H9 (cell line): ENCODE measurements at regions not wholly inside any gene's neighbourhood (a gene's known extent, or its start where the extent isn't known, plus 50 kb on each side); places are given as distances from the start of the nearest gene placed in this dataset.

Experiments used
- DNase-seq: peaks from one replicate; pipeline ENCODE4 v3.0.0-alpha.2; 2017
- H2AFZ ChIP-seq: one replicate; pipeline ENCODE4 v1.6.1; 2013; ENCODE audit warnings: mild to moderate bottlenecking, low read length, control low read depth, moderate library complexity
- H2AK5ac ChIP-seq: 2 replicates; pipeline ENCODE4 v1.6.1; 2013; ENCODE audit warnings: low read length, control low read depth, mixed read lengths; ENCODE audit not compliant: insufficient read length
- H2BK120ac ChIP-seq: one replicate; pipeline ENCODE4 v1.6.1; 2013; ENCODE audit warnings: low read depth, mild to moderate bottlenecking, low read length, control low read depth, inconsistent platforms; ENCODE audit not compliant: poor library complexity, severe bottlenecking
- H2BK12ac ChIP-seq: 2 replicates; pipeline ENCODE4 v1.6.1; 2013; ENCODE audit warnings: low read length, control low read depth, mixed read lengths, low read depth; ENCODE audit not compliant: insufficient read length
- H2BK15ac ChIP-seq: 2 replicates; pipeline ENCODE4 v1.6.1; 2013; ENCODE audit warnings: low read depth, low read length, control low read depth
- H2BK20ac ChIP-seq: one replicate; pipeline ENCODE4 v1.6.1; 2013; ENCODE audit warnings: low read depth, mild to moderate bottlenecking, low read length, control low read depth, inconsistent platforms; ENCODE audit not compliant: poor library complexity, severe bottlenecking
- H2BK5ac ChIP-seq: 2 replicates; pipeline ENCODE4 v1.6.1; 2013; ENCODE audit warnings: low read length, control low read depth, mixed read lengths; ENCODE audit not compliant: insufficient read length
- H3K14ac ChIP-seq: 2 replicates; pipeline ENCODE4 v1.6.1; 2013; ENCODE audit warnings: low read length, control low read depth; ENCODE audit not compliant: insufficient read depth
- H3K18ac ChIP-seq: 2 replicates; pipeline ENCODE4 v1.6.1; 2013; ENCODE audit warnings: low read depth, mild to moderate bottlenecking, mixed read lengths, low read length, control low read depth; ENCODE audit not compliant: insufficient read length
- H3K23ac ChIP-seq: 2 replicates; pipeline ENCODE4 v1.6.1; 2013; ENCODE audit warnings: low read length, control low read depth, mixed read lengths, low read depth; ENCODE audit not compliant: insufficient read length
- H3K23me2 ChIP-seq: 2 replicates; pipeline ENCODE4 v1.6.1; 2013; ENCODE audit warnings: low read depth, mild to moderate bottlenecking, mixed read lengths, low read length, control low read depth; ENCODE audit not compliant: insufficient read length, poor library complexity, severe bottlenecking
- H3K27ac ChIP-seq: 2 replicates; pipeline ENCODE4 v1.5.1; 2013; ENCODE audit warnings: low read length, control low read depth, mixed read lengths, low read depth; ENCODE audit not compliant: insufficient read length
- H3K27me3 ChIP-seq: 2 replicates; pipeline ENCODE4 v1.6.1; 2013; ENCODE audit warnings: low read length, control low read depth, inconsistent platforms; ENCODE audit not compliant: insufficient read depth
- H3K4ac ChIP-seq: 2 replicates; pipeline ENCODE4 v1.6.1; 2013; ENCODE audit warnings: low read depth, mild to moderate bottlenecking, control low read depth, inconsistent platforms, low read length, moderate library complexity
- H3K4me1 ChIP-seq: 2 replicates; pipeline ENCODE4 v1.6.1; 2013; ENCODE audit warnings: low read length, control low read depth, inconsistent platforms; ENCODE audit not compliant: insufficient read depth
- H3K4me2 ChIP-seq: 2 replicates; pipeline ENCODE4 v1.6.1; 2013; ENCODE audit warnings: low read length, control low read depth, mixed read lengths; ENCODE audit not compliant: insufficient read length, insufficient read depth
- H3K56ac ChIP-seq: 2 replicates; pipeline ENCODE4 v1.6.1; 2013; ENCODE audit warnings: low read depth, mild to moderate bottlenecking, mixed read lengths, low read length, control low read depth; ENCODE audit not compliant: insufficient read length
- H3K79me1 ChIP-seq: 2 replicates; pipeline ENCODE4 v1.6.1; 2013; ENCODE audit warnings: low read depth, mild to moderate bottlenecking, moderate library complexity, low read length, control low read depth, inconsistent platforms; ENCODE audit not compliant: insufficient read depth, poor library complexity, severe bottlenecking
- H3K79me2 ChIP-seq: 2 replicates; pipeline ENCODE4 v1.6.1; 2013; ENCODE audit warnings: low read length, control low read depth, inconsistent platforms; ENCODE audit not compliant: insufficient read depth
- H3K9ac ChIP-seq: 2 replicates; pipeline ENCODE4 v1.6.1; 2013; ENCODE audit warnings: low read length, control low read depth, mixed read lengths; ENCODE audit not compliant: insufficient read length; ENCODE audit errors: extremely low read depth
- H3K9me3 ChIP-seq: one replicate; pipeline ENCODE4 v1.6.1; 2013; ENCODE audit warnings: low read depth, low read length, inconsistent platforms; ENCODE audit not compliant: control insufficient read depth
- H3T11ph ChIP-seq: one replicate; pipeline ENCODE4 v1.6.1; 2013; ENCODE audit warnings: mild to moderate bottlenecking, low read length, control low read depth, inconsistent platforms
- H4K20me1 ChIP-seq: one replicate; pipeline ENCODE4 v1.6.1; 2013; ENCODE audit not compliant: control insufficient read depth, insufficient read length, insufficient read depth
- H4K5ac ChIP-seq: 2 replicates; pipeline ENCODE4 v1.6.1; 2013; ENCODE audit warnings: low read depth, mild to moderate bottlenecking, mixed read lengths, low read length, control low read depth; ENCODE audit not compliant: insufficient read length
- H4K8ac ChIP-seq: replicated peaks from 2 replicates; pipeline ENCODE4 v1.6.1; 2013; ENCODE audit warnings: low read length, control low read depth, mixed read lengths, low read depth; ENCODE audit not compliant: insufficient read length
- H4K91ac ChIP-seq: 2 replicates; pipeline ENCODE4 v1.6.1; 2013; ENCODE audit warnings: low read depth, mild to moderate bottlenecking, moderate library complexity, mixed read lengths, low read length, control low read depth; ENCODE audit not compliant: insufficient read length
- H3K27ac Mint-ChIP-seq, 3 experiments: 2 replicates in 2 of 3; 3 replicates in 1 of 3; pipeline ENCODE4 v1.8.0; 2020 to 2021; ENCODE audit warnings: mixed read lengths in 3 of 3, mild to moderate bottlenecking in 1 of 3, moderate library complexity in 1 of 3
- H3K27me3 Mint-ChIP-seq: 2 replicates; pipeline ENCODE4 v1.8.0; 2021; ENCODE audit warnings: low read depth, mild to moderate bottlenecking, moderate library complexity, mixed read lengths
- H3K36me3 Mint-ChIP-seq, 3 experiments: 2 replicates in 2 of 3; 3 replicates in 1 of 3; pipeline ENCODE4 v1.8.0; 2020 to 2021; ENCODE audit warnings: low read depth in 3 of 3, mixed read lengths in 3 of 3; ENCODE audit not compliant: insufficient read depth in 1 of 3
- H3K4me1 Mint-ChIP-seq, 2 experiments: 2 replicates each; pipeline ENCODE4 v1.8.0; 2020; ENCODE audit warnings: mixed read lengths in 2 of 2
- H3K4me3 Mint-ChIP-seq, 2 experiments: 2 replicates in 1 of 2; 3 replicates in 1 of 2; pipeline ENCODE4 v1.8.0; 2020 to 2021; ENCODE audit warnings: mild to moderate bottlenecking in 2 of 2, mixed read lengths in 2 of 2, moderate library complexity in 1 of 2
- H3K9me3 Mint-ChIP-seq, 2 experiments: 2 replicates in 1 of 2; 3 replicates in 1 of 2; pipeline ENCODE4 v1.8.0; 2020; ENCODE audit warnings: mild to moderate bottlenecking in 2 of 2, mixed read lengths in 2 of 2, moderate library complexity in 1 of 2
- CTCF ChIP-seq: fragments of 200-600 bp; sonication (generic); conservative IDR thresholded peaks from 3 replicates; pipeline ENCODE4 v1.8.0; 2021; ENCODE audit warnings: antibody characterized with exemption, mild to moderate bottlenecking
- WGBS: extraction: QIAGEN DNeasy Blood & Tissue Kit; methylation state at CpG from one replicate; pipeline ENCODE4 v1.1.7; 2013; ENCODE audit warnings: missing lambda C conversion rate, low lambda C conversion rate, mixed read lengths; ENCODE audit not compliant: insufficient read length; ENCODE audit errors: extremely low coverage; 5-methylcytosine and 5-hydroxymethylcytosine counted together

DNA sequence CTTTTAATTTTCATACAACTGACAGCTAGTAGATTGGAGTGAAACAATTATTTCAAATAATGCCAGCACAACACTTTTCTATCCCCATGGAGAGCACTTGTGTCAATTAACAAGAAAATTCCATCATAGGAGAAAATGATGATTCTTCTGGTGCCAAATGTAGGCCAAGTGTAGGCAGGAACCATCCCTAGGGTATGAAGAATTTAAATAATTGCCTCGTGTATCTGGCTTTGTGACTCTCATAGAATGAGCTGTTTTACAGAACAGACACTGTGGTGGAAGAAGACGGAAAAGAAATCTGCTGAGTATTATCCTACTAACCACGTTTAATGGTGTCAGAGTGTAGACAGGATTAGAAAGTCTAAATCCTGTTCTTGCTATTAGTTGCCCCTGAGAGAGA is 1542.2 kb downstream of the LRRC4C start:
- Histone ChIP-seq H2BK15ac (no peak overlapping the region), H3T11ph (no peak overlapping the region), H3K4me1 (no peaks in the 10 kb centered on the region), H2AFZ (no peak overlapping the region), H3K4ac (no peak overlapping the region), H3K79me1 (no peaks in the 10 kb centered on the region), H3K27me3 (no peaks in the 10 kb centered on the region), H3K27ac (no peak overlapping the region), H2BK12ac (no peak overlapping the region), H3K23ac (no peak overlapping the region), H2BK20ac (no peak overlapping the region), H4K20me1 (no peaks in the 10 kb centered on the region), H3K9ac (no peak overlapping the region), H3K79me2 (no peaks in the 10 kb centered on the region), H3K18ac (no peak overlapping the region), H4K91ac (no peak overlapping the region), H3K9me3 (no peaks in the 10 kb centered on the region), H3K14ac (no peak overlapping the region), H3K23me2 (no peaks in the 10 kb centered on the region), H3K56ac (no peak overlapping the region), H2BK120ac (no peak overlapping the region), H3K4me2 (no peak overlapping the region), H4K8ac (no peak overlapping the region), H4K5ac (no peak overlapping the region), H2BK5ac (no peak overlapping the region), H2AK5ac (no peak overlapping the region)
- no peak for TF ChIP-seq CTCF
- peaks cover 22% of the 10 kb centered on the region in 2 experiments for H3K9me3 Mint-ChIP-seq
- no peak overlapping the region for H3K4me3 Mint-ChIP-seq
- no peak for DNase-seq
- H3K36me3 Mint-ChIP-seq: peaks cover 4 to 16% (median 7%) of the 10 kb centered on the region in 3 experiments
- no peak overlapping the region for H3K27ac Mint-ChIP-seq
- H3K27me3 Mint-ChIP-seq: no peaks in the 10 kb centered on the region
- WGBS: no CpG with 5 or more reads among the region's 3 CpGs
- H3K4me1 Mint-ChIP-seq: no peaks in the 10 kb centered on the region
